HG03095 (cell line): ENCODE measurements at regions not wholly inside any gene's neighbourhood (a gene's known extent, or its start where the extent isn't known, plus 50 kb on each side); places are given as distances from the start of the nearest gene placed in this dataset.

Experiments used
- ATAC-seq: cut with Tn5 transposase; IDR thresholded peaks from one replicate; pipeline ENCODE4 v1.9.1; 2021; ENCODE audit warnings: moderate library complexity; ENCODE audit not compliant: unreplicated experiment

DNA sequence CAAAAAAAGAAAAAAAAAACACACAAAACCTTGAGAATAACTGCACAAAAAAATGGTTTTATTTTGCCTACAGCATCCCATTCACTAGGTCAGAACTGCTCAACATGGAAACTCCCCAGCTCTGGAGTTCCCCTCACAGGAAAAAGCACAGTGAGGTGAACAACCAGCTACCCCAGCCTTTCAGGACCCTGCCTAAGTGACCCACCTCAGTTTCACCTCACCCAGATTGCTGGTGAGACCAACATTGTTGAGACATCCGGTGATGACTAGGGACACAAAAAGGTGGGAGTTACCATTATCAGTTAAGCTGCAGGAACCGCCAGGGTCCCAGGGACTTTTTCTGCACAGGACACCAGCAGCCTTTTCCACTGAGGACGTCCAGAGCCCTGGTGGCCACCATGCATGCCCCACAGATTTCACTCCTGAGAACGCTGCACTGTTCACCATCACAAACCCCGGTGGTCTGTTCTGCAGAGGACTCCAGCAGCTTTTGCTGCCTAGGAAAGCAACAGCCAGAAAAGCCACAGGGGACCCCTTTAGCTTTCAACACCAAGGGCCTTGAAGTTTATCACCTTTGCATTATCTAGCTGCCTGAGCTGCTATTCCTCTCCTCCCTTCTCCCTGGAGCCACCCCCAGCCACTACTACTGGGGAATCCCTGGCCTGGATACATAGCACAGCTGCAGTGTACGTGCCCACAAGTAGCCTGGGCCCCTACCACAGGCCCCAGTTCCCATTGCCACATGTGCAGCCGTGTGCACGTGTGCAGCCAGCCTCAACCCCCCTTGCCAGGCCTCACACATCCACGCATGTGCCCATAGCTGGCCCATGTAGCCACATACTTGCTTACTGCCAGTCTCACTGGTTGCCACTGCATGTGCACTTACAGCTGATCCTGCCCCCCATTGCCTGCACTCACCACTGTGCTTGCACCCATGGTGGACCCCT lies 62.5 kb upstream of the FAR2 start:
- ATAC-seq = no peak

DNA sequence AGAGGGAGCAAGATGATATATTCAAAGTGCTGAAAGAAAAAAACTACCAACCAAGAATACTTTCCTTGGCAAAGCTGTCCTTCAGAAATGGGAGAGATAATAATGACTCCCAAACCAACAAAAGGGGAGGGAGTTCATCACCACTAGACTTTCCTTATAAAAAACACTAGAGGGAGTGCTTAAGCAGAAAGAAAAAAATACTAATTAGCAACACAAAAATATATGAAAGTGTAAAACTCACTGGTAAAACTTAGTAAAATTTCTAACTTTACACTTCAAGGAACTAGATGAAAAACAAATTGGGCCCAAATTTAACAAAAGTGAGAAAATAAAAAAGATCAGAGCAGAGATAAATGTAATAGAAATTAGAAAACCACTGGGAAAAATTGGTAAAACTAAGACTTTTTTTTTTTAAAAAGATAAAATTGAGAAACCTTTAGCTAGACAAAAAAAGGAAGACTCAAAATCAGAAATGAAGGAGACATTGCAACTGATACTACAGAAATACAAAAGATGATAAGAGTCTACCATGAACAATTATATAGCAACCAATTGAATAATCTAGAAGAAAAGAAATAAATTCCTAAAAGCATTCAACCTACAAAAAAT lies 60.4 kb upstream of the FAR2 start:
- ATAC-seq = no peak
